ENCODE measurements at regions not wholly inside any gene's neighbourhood (a gene's known extent, or its start where the extent isn't known, plus 50 kb on each side); places are given as distances from the start of the nearest gene placed in this dataset.

DNA sequence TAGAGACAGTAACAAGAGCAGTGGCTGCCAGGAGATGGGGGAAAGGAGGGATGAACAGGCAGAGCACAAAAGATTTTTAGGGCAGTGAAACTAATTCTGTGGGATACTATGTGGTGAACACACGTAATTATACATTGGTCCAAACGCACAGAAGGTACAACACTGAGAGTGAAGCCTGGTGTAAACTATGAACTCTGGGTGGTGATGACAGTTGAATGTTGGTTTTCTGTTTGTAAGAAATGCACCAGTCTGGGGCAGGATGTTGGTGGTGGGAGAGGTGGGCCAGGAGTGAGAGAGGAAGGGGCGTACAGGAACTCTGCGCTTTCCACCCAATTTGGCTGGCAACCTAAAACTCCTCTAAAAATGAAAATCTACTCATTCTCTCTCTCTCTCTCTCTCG lies 50.2 kb upstream of the TIAM1 start:
- no peaks in the 10 kb centered on the region for H3K9me3 ChIP-seq (ENCODE audit: insufficient read depth, low read depth, low read length)
- FAIRE-seq: no peak
- no peak overlapping the region for H3K9ac ChIP-seq (ENCODE audit: low read length)

More for the DNA sequence above, 50.2 kb upstream of the TIAM1 start:
- H3K27me3 Mint-ChIP-seq (ENCODE audit: low read depth, unreplicated experiment): peaks cover 3% of the 10 kb centered on the region
- no peaks in the 10 kb centered on the region for H4K20me1 ChIP-seq (ENCODE audit: insufficient read depth, low read length)
- no peak for DNase-seq (ENCODE audit: low read depth)
- H3K4me2 ChIP-seq (ENCODE audit: low read length): no peak overlapping the region
- H3K4me3 ChIP-seq (ENCODE audit: insufficient read depth, low read depth, low read length): no peak overlapping the region
- H3K4me1 Mint-ChIP-seq (ENCODE audit: low read depth, unreplicated experiment): peaks cover 1% of the 10 kb centered on the region
- no peaks in the 10 kb centered on the region for H3K36me3 Mint-ChIP-seq (ENCODE audit: low read depth, unreplicated experiment)
- H3K9me3 Mint-ChIP-seq (ENCODE audit: unreplicated experiment): no peaks in the 10 kb centered on the region
- H3K79me2 ChIP-seq (ENCODE audit: insufficient read depth, low read length): no peaks in the 10 kb centered on the region
- no peaks in the 10 kb centered on the region for H3K27me3 ChIP-seq (ENCODE audit: insufficient read depth, low read length)
- no peak overlapping the region for H3K27ac ChIP-seq (ENCODE audit: low read depth, low read length)
- no peak overlapping the region for H3K4me3 Mint-ChIP-seq (ENCODE audit: unreplicated experiment)
- H2AFZ ChIP-seq (ENCODE audit: low read depth, low read length): no peak overlapping the region
- H3K36me3 ChIP-seq (ENCODE audit: insufficient read depth, low read length): no peaks in the 10 kb centered on the region
- no peak overlapping the region for H3K27ac Mint-ChIP-seq (ENCODE audit: unreplicated experiment)
- no peak for TF ChIP-seq EZH2 (IDR thresholded peaks at IDR 0.05; ENCODE audit: insufficient read depth, low read length)
- TF ChIP-seq, protein P1, sequence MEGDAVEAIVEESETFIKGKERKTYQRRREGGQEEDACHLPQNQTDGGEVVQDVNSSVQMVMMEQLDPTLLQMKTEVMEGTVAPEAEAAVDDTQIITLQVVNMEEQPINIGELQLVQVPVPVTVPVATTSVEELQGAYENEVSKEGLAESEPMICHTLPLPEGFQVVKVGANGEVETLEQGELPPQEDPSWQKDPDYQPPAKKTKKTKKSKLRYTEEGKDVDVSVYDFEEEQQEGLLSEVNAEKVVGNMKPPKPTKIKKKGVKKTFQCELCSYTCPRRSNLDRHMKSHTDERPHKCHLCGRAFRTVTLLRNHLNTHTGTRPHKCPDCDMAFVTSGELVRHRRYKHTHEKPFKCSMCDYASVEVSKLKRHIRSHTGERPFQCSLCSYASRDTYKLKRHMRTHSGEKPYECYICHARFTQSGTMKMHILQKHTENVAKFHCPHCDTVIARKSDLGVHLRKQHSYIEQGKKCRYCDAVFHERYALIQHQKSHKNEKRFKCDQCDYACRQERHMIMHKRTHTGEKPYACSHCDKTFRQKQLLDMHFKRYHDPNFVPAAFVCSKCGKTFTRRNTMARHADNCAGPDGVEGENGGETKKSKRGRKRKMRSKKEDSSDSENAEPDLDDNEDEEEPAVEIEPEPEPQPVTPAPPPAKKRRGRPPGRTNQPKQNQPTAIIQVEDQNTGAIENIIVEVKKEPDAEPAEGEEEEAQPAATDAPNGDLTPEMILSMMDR (IDR thresholded peaks at IDR 0.05; ENCODE audit: insufficient read depth, low read depth, low read length): no peak
- no peaks in the 10 kb centered on the region for H3K4me1 ChIP-seq (ENCODE audit: insufficient read depth, low read length)

Measured in astrocyte (in vitro differentiated cells and primary cell).